NT2/D1 (cell line): ENCODE measurements at regions not wholly inside any gene's neighbourhood (a gene's known extent, or its start where the extent isn't known, plus 50 kb on each side); places are given as distances from the start of the nearest gene placed in this dataset.

ENCODE experiments used
- SUZ12 ChIP-seq: IDR thresholded peaks from 2 replicates; pipeline ENCODE4 v1.6.1; 2011; ENCODE audit not compliant: insufficient read length, insufficient read depth; ENCODE audit errors: extremely low read depth
- YY1 ChIP-seq: IDR thresholded peaks from 2 replicates; pipeline ENCODE4 v1.6.1; 2011; ENCODE audit not compliant: insufficient read length, insufficient read depth
- ZNF274 ChIP-seq: IDR thresholded peaks from 2 replicates; pipeline ENCODE4 v1.6.1; 2011; ENCODE audit warnings: mild to moderate bottlenecking, low read depth, low read length

DNA sequence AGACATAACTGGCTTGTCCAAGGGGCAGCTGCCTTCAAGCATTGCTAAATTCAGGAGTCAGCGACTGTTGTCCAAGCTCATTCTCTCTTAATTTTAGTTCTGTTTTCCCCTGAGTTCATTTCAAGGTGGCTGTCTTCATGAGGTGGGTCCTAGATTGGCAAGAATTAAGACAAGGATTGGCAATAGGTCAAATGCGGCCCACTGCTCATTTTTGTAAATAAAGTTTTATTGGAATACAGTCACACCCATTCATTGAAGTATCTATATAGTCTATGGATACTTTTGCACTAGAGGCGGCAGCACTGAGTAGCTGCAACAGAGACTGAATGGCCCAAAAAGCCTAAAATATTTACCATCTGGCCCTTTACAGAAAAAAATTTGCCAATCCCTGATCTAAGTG, 73.8 kb downstream of the TMEM114 start:
- TF ChIP-seq SUZ12, result no peak
- no peak for TF ChIP-seq ZNF274
- no peak for TF ChIP-seq YY1
